H9 (cell line): ENCODE measurements at regions not wholly inside any gene's neighbourhood (a gene's known extent, or its start where the extent isn't known, plus 50 kb on each side); places are given as distances from the start of the nearest gene placed in this dataset.
"Not testable (repeated sequence)": the region's sequence is repeated elsewhere in the genome, so short reads cannot be mapped to it uniquely, and the experiment has no call there.

Source experiments
- DNase-seq: peaks from one replicate; pipeline ENCODE4 v3.0.0-alpha.2; 2017
- H2AFZ ChIP-seq: one replicate; pipeline ENCODE4 v1.6.1; 2013; ENCODE audit warnings: mild to moderate bottlenecking, low read length, control low read depth, moderate library complexity
- H2AK5ac ChIP-seq: 2 replicates; pipeline ENCODE4 v1.6.1; 2013; ENCODE audit warnings: low read length, control low read depth, mixed read lengths; ENCODE audit not compliant: insufficient read length
- H2BK120ac ChIP-seq: one replicate; pipeline ENCODE4 v1.6.1; 2013; ENCODE audit warnings: low read depth, mild to moderate bottlenecking, low read length, control low read depth, inconsistent platforms; ENCODE audit not compliant: poor library complexity, severe bottlenecking
- H2BK12ac ChIP-seq: 2 replicates; pipeline ENCODE4 v1.6.1; 2013; ENCODE audit warnings: low read length, control low read depth, mixed read lengths, low read depth; ENCODE audit not compliant: insufficient read length
- H2BK15ac ChIP-seq: 2 replicates; pipeline ENCODE4 v1.6.1; 2013; ENCODE audit warnings: low read depth, low read length, control low read depth
- H2BK20ac ChIP-seq: one replicate; pipeline ENCODE4 v1.6.1; 2013; ENCODE audit warnings: low read depth, mild to moderate bottlenecking, low read length, control low read depth, inconsistent platforms; ENCODE audit not compliant: poor library complexity, severe bottlenecking
- H2BK5ac ChIP-seq: 2 replicates; pipeline ENCODE4 v1.6.1; 2013; ENCODE audit warnings: low read length, control low read depth, mixed read lengths; ENCODE audit not compliant: insufficient read length
- H3K14ac ChIP-seq: 2 replicates; pipeline ENCODE4 v1.6.1; 2013; ENCODE audit warnings: low read length, control low read depth; ENCODE audit not compliant: insufficient read depth
- H3K18ac ChIP-seq: 2 replicates; pipeline ENCODE4 v1.6.1; 2013; ENCODE audit warnings: low read depth, mild to moderate bottlenecking, mixed read lengths, low read length, control low read depth; ENCODE audit not compliant: insufficient read length
- H3K23ac ChIP-seq: 2 replicates; pipeline ENCODE4 v1.6.1; 2013; ENCODE audit warnings: low read length, control low read depth, mixed read lengths, low read depth; ENCODE audit not compliant: insufficient read length
- H3K23me2 ChIP-seq: 2 replicates; pipeline ENCODE4 v1.6.1; 2013; ENCODE audit warnings: low read depth, mild to moderate bottlenecking, mixed read lengths, low read length, control low read depth; ENCODE audit not compliant: insufficient read length, poor library complexity, severe bottlenecking
- H3K27ac ChIP-seq: 2 replicates; pipeline ENCODE4 v1.5.1; 2013; ENCODE audit warnings: low read length, control low read depth, mixed read lengths, low read depth; ENCODE audit not compliant: insufficient read length
- H3K27me3 ChIP-seq: 2 replicates; pipeline ENCODE4 v1.6.1; 2013; ENCODE audit warnings: low read length, control low read depth, inconsistent platforms; ENCODE audit not compliant: insufficient read depth
- H3K4ac ChIP-seq: 2 replicates; pipeline ENCODE4 v1.6.1; 2013; ENCODE audit warnings: low read depth, mild to moderate bottlenecking, control low read depth, inconsistent platforms, low read length, moderate library complexity
- H3K4me1 ChIP-seq: 2 replicates; pipeline ENCODE4 v1.6.1; 2013; ENCODE audit warnings: low read length, control low read depth, inconsistent platforms; ENCODE audit not compliant: insufficient read depth
- H3K4me2 ChIP-seq: 2 replicates; pipeline ENCODE4 v1.6.1; 2013; ENCODE audit warnings: low read length, control low read depth, mixed read lengths; ENCODE audit not compliant: insufficient read length, insufficient read depth
- H3K56ac ChIP-seq: 2 replicates; pipeline ENCODE4 v1.6.1; 2013; ENCODE audit warnings: low read depth, mild to moderate bottlenecking, mixed read lengths, low read length, control low read depth; ENCODE audit not compliant: insufficient read length
- H3K79me1 ChIP-seq: 2 replicates; pipeline ENCODE4 v1.6.1; 2013; ENCODE audit warnings: low read depth, mild to moderate bottlenecking, moderate library complexity, low read length, control low read depth, inconsistent platforms; ENCODE audit not compliant: insufficient read depth, poor library complexity, severe bottlenecking
- H3K79me2 ChIP-seq: 2 replicates; pipeline ENCODE4 v1.6.1; 2013; ENCODE audit warnings: low read length, control low read depth, inconsistent platforms; ENCODE audit not compliant: insufficient read depth
- H3K9ac ChIP-seq: 2 replicates; pipeline ENCODE4 v1.6.1; 2013; ENCODE audit warnings: low read length, control low read depth, mixed read lengths; ENCODE audit not compliant: insufficient read length; ENCODE audit errors: extremely low read depth
- H3K9me3 ChIP-seq: one replicate; pipeline ENCODE4 v1.6.1; 2013; ENCODE audit warnings: low read depth, low read length, inconsistent platforms; ENCODE audit not compliant: control insufficient read depth
- H3T11ph ChIP-seq: one replicate; pipeline ENCODE4 v1.6.1; 2013; ENCODE audit warnings: mild to moderate bottlenecking, low read length, control low read depth, inconsistent platforms
- H4K20me1 ChIP-seq: one replicate; pipeline ENCODE4 v1.6.1; 2013; ENCODE audit not compliant: control insufficient read depth, insufficient read length, insufficient read depth
- H4K5ac ChIP-seq: 2 replicates; pipeline ENCODE4 v1.6.1; 2013; ENCODE audit warnings: low read depth, mild to moderate bottlenecking, mixed read lengths, low read length, control low read depth; ENCODE audit not compliant: insufficient read length
- H4K8ac ChIP-seq: replicated peaks from 2 replicates; pipeline ENCODE4 v1.6.1; 2013; ENCODE audit warnings: low read length, control low read depth, mixed read lengths, low read depth; ENCODE audit not compliant: insufficient read length
- H4K91ac ChIP-seq: 2 replicates; pipeline ENCODE4 v1.6.1; 2013; ENCODE audit warnings: low read depth, mild to moderate bottlenecking, moderate library complexity, mixed read lengths, low read length, control low read depth; ENCODE audit not compliant: insufficient read length
- H3K27ac Mint-ChIP-seq, 3 experiments: 2 replicates in 2 of 3; 3 replicates in 1 of 3; pipeline ENCODE4 v1.8.0; 2020 to 2021; ENCODE audit warnings: mixed read lengths in 3 of 3, mild to moderate bottlenecking in 1 of 3, moderate library complexity in 1 of 3
- H3K27me3 Mint-ChIP-seq: 2 replicates; pipeline ENCODE4 v1.8.0; 2021; ENCODE audit warnings: low read depth, mild to moderate bottlenecking, moderate library complexity, mixed read lengths
- H3K36me3 Mint-ChIP-seq, 3 experiments: 2 replicates in 2 of 3; 3 replicates in 1 of 3; pipeline ENCODE4 v1.8.0; 2020 to 2021; ENCODE audit warnings: low read depth in 3 of 3, mixed read lengths in 3 of 3; ENCODE audit not compliant: insufficient read depth in 1 of 3
- H3K4me1 Mint-ChIP-seq, 2 experiments: 2 replicates each; pipeline ENCODE4 v1.8.0; 2020; ENCODE audit warnings: mixed read lengths in 2 of 2
- H3K4me3 Mint-ChIP-seq, 2 experiments: 2 replicates in 1 of 2; 3 replicates in 1 of 2; pipeline ENCODE4 v1.8.0; 2020 to 2021; ENCODE audit warnings: mild to moderate bottlenecking in 2 of 2, mixed read lengths in 2 of 2, moderate library complexity in 1 of 2
- H3K9me3 Mint-ChIP-seq, 2 experiments: 2 replicates in 1 of 2; 3 replicates in 1 of 2; pipeline ENCODE4 v1.8.0; 2020; ENCODE audit warnings: mild to moderate bottlenecking in 2 of 2, mixed read lengths in 2 of 2, moderate library complexity in 1 of 2
- CTCF ChIP-seq: fragments of 200-600 bp; sonication (generic); conservative IDR thresholded peaks from 3 replicates; pipeline ENCODE4 v1.8.0; 2021; ENCODE audit warnings: antibody characterized with exemption, mild to moderate bottlenecking
- WGBS: extraction: QIAGEN DNeasy Blood & Tissue Kit; methylation state at CpG from one replicate; pipeline ENCODE4 v1.1.7; 2013; ENCODE audit warnings: missing lambda C conversion rate, low lambda C conversion rate, mixed read lengths; ENCODE audit not compliant: insufficient read length; ENCODE audit errors: extremely low coverage; 5-methylcytosine and 5-hydroxymethylcytosine counted together

GRCh38 chr14:106334428-106335109 is 808.2 kb downstream of the TMEM121 start:
- not testable (repeated sequence) for H3K9ac ChIP-seq, H3K18ac ChIP-seq, H4K5ac ChIP-seq, H4K91ac ChIP-seq, H3K27ac Mint-ChIP-seq, H2BK5ac ChIP-seq, H3K27ac ChIP-seq, H3K56ac ChIP-seq, H4K8ac ChIP-seq, H3K4ac ChIP-seq, H2BK12ac ChIP-seq, H3K4me3 Mint-ChIP-seq, H2AK5ac ChIP-seq, H3K14ac ChIP-seq, H3K4me1 Mint-ChIP-seq, H3K79me2 ChIP-seq, H3K23me2 ChIP-seq, DNase-seq, H3K27me3 Mint-ChIP-seq, H3K79me1 ChIP-seq, H2BK20ac ChIP-seq, H3K27me3 ChIP-seq, H2AFZ ChIP-seq, H2BK15ac ChIP-seq, H3K4me2 ChIP-seq, H3K4me1 ChIP-seq, H3K23ac ChIP-seq, H3T11ph ChIP-seq, H4K20me1 ChIP-seq, H2BK120ac ChIP-seq
- peak; percentile 27; the same call in 2 of the 3 replicates for TF ChIP-seq CTCF
- Mint-ChIP-seq H3K9me3 (peaks cover 77% of the 10 kb centered on the region in 2 experiments), H3K36me3 (peaks cover 0 to 48% (median 27%) of the 10 kb centered on the region in 3 experiments; a peak in 6 of 7 replicates)
- no CpG with 5 or more reads among the region's 16 CpGs for WGBS
- H3K9me3 ChIP-seq, result peaks cover 53% of the 10 kb centered on the region

- H2BK20ac ChIP-seq, H3K14ac ChIP-seq, H2BK5ac ChIP-seq, H3K4me2 ChIP-seq, H3K4ac ChIP-seq, H3K27me3 ChIP-seq, H3K27me3 Mint-ChIP-seq, H3K4me3 Mint-ChIP-seq, H3K56ac ChIP-seq, H2AFZ ChIP-seq, H3K9ac ChIP-seq, H3K79me2 ChIP-seq, H2BK12ac ChIP-seq, H3K4me1 ChIP-seq, DNase-seq, H3K4me1 Mint-ChIP-seq, H4K5ac ChIP-seq, H4K20me1 ChIP-seq, H3K23me2 ChIP-seq, H4K91ac ChIP-seq, H3K27ac ChIP-seq, H3K23ac ChIP-seq, H3T11ph ChIP-seq, H3K18ac ChIP-seq, H3K27ac Mint-ChIP-seq, H2AK5ac ChIP-seq, H2BK15ac ChIP-seq, H2BK120ac ChIP-seq, H4K8ac ChIP-seq, H3K79me1 ChIP-seq: not testable (repeated sequence)
- Mint-ChIP-seq H3K36me3 (peaks cover 0 to 49% (median 26%) of the 10 kb centered on the region in 3 experiments; a peak in 6 of 7 replicates), H3K9me3 (peaks cover 77% of the 10 kb centered on the region in 2 experiments)
- H3K9me3 ChIP-seq, result peaks cover 54% of the 10 kb centered on the region
- WGBS, result no CpG with 5 or more reads among the region's 6 CpGs
Observed at GRCh38 chr14:106335110-106335429, 808.7 kb downstream of the TMEM121 start.
